ENCODE measurements at regions not wholly inside any gene's neighbourhood (a gene's known extent, or its start where the extent isn't known, plus 50 kb on each side); places are given as distances from the start of the nearest gene placed in this dataset.

DNA sequence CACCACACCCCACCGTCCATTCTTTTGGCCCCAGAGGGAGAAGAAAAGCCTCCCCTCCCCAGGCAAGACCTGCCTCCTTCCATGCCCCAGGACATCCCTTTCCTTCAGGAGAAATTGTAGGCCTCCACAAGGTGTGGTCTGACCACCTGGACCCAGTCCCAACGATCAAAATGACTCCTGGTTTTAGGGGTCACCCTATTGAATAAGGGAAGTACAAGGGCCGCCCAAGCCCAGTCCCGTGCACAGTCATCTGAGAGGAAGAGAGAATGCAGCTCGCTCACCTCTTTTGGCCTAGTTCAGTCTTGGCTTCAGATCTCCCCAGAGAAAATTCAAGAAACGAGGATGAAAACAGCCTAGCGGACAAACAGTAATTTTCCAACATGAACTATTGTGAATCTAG is 249.1 kb downstream of the UACA start:
- TF ChIP-seq CTCF (conservative IDR thresholded peaks at IDR 0.05; ENCODE audit: low read depth, low read length) (no peak), EZH2 (IDR thresholded peaks at IDR 0.05; ENCODE audit: borderline replicate concordance, low read depth, low read length, poor library complexity, severe bottlenecking) (no peak)

Data from A673 (cell line).